ENCODE measurements at regions not wholly inside any gene's neighbourhood (a gene's known extent, or its start where the extent isn't known, plus 50 kb on each side); places are given as distances from the start of the nearest gene placed in this dataset.
A peak's percentile ranks its signal among the peaks of the same experiment; 100 is the strongest.
"Not testable (repeated sequence)": the region's sequence is repeated elsewhere in the genome, so short reads cannot be mapped to it uniquely, and the experiment has no call there.

DNA sequence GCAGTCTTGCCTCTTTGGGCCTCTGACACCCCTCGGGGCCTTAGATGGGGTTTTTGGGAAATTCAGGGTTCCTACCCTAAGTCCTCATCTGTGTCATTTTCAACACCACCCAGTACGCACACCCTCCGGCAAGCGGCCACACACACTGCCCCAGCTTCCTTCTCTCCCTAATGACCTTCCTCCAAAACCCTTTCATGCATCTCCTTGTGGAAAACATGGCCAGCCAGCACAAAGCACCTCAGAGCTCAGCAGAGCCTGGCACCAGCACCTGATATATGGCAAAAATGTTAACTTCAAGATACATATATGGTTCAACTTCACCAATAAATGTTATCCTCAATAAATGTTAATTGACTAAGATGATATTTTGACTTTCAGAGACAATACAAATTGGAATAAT lies 59.3 kb upstream of the GPR31 start:
- H3K27me3 ChIP-seq (ENCODE audit: insufficient read depth); H3K79me2 ChIP-seq (ENCODE audit: insufficient read depth); H3K4me1 ChIP-seq (ENCODE audit: control insufficient read depth in 1 of 2, insufficient read depth in 2 of 2, low read depth in 1 of 2, low read length in 1 of 2); H3F3A ChIP-seq (replicated peaks; ENCODE audit: insufficient read depth); H2AFZ ChIP-seq (ENCODE audit: low read depth); H3K27ac ChIP-seq (ENCODE audit: low read depth in 2 of 2, low read length in 1 of 2); H3K9ac ChIP-seq; H3K36me3 ChIP-seq (replicated peaks in 1 of 2; ENCODE audit: control insufficient read depth in 1 of 2, insufficient read depth in 2 of 2, low read length in 1 of 2); H4K20me1 ChIP-seq (ENCODE audit: insufficient read depth); H3K4me3 ChIP-seq (ENCODE audit: low read depth in 2 of 2, low read length in 1 of 2); H3K9me3 ChIP-seq; POLR2A ChIA-PET; H3K4me2 ChIP-seq; DNase-seq; H3K9me2 ChIP-seq: not testable (repeated sequence)
- CTCF ChIA-PET, result interaction anchor here (1.1 to 6.1 kb wide), 2 partner anchors 72 to 135 kb away, joined by 3 to 26 read pairs; no protein-coding TSS in a partner anchor
- 87% methylated on average over 4 of the region's 4 CpGs for WGBS (ENCODE audit: low lambda C conversion rate)

DNA sequence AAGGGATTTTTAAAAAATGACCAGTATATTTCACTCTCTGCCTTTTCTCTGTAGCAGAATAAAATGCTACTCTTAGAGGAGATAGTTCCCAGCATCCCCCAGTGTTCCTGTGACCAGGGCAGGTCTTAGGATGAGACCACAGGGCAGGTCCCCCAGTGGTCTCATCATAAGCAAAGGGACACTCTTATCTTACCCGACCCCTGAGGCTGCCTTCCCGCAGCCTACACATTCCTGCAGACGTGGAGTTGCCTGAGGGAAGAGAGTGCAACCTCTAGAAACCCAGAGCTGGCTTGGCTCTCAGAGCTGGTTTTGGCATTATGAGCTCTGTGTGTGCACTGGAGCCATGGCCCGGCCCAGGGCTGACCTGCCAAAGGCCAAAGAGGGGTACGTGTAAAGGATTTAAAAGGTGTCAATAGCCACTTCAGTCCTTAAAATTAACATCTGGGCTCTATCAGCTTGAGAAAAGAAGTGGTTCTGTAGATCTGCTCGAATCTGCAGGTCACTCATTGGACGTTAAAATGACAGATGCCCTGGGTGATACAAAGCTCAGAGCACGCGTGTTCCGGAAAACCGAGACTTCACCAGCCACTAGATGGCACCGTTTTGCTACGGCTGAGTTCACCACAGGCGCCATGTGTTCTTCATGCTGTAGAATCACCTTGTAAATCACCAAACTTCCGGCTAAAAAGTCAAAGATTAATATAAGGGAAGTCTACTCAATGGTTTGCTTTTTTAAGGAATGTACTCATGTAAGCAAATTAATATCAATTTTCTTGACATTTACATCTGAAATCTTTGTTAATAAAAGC lies 60.4 kb upstream of the GPR31 start:
- H2AFZ ChIP-seq (ENCODE audit: low read depth); H3K4me1 ChIP-seq (ENCODE audit: control insufficient read depth in 1 of 2, insufficient read depth in 2 of 2, low read depth in 1 of 2, low read length in 1 of 2); H3K9ac ChIP-seq; H3K4me3 ChIP-seq (ENCODE audit: low read depth in 2 of 2, low read length in 1 of 2); H3K79me2 ChIP-seq (ENCODE audit: insufficient read depth); POLR2A ChIA-PET; DNase-seq; H3K9me3 ChIP-seq; H3K9me2 ChIP-seq; H3K4me2 ChIP-seq; H4K20me1 ChIP-seq (ENCODE audit: insufficient read depth); H3K27ac ChIP-seq (ENCODE audit: low read depth in 2 of 2, low read length in 1 of 2); H3K36me3 ChIP-seq (replicated peaks in 1 of 2; ENCODE audit: control insufficient read depth in 1 of 2, insufficient read depth in 2 of 2, low read length in 1 of 2); H3F3A ChIP-seq (replicated peaks; ENCODE audit: insufficient read depth); H3K27me3 ChIP-seq (ENCODE audit: insufficient read depth): not testable (repeated sequence)
- TF ChIP-seq, protein P1, sequence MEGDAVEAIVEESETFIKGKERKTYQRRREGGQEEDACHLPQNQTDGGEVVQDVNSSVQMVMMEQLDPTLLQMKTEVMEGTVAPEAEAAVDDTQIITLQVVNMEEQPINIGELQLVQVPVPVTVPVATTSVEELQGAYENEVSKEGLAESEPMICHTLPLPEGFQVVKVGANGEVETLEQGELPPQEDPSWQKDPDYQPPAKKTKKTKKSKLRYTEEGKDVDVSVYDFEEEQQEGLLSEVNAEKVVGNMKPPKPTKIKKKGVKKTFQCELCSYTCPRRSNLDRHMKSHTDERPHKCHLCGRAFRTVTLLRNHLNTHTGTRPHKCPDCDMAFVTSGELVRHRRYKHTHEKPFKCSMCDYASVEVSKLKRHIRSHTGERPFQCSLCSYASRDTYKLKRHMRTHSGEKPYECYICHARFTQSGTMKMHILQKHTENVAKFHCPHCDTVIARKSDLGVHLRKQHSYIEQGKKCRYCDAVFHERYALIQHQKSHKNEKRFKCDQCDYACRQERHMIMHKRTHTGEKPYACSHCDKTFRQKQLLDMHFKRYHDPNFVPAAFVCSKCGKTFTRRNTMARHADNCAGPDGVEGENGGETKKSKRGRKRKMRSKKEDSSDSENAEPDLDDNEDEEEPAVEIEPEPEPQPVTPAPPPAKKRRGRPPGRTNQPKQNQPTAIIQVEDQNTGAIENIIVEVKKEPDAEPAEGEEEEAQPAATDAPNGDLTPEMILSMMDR (IDR thresholded peaks at IDR 0.05), result peak; percentile 37; the same call in 1 of the 2 replicates
- TF ChIP-seq RAD21 (IDR thresholded peaks at IDR 0.05; ENCODE audit: low read length), result peak; percentile 24; the same call in 1 of the 2 replicates
- CTCF ChIA-PET, result interaction anchor here (0.6 to 6.1 kb wide), 7 partner anchors 11 to 133 kb away, joined by 3 to 26 read pairs (median 3); no protein-coding TSS in a partner anchor
- 25% methylated on average over 7 of the region's 15 CpGs for WGBS (ENCODE audit: low lambda C conversion rate)

DNA sequence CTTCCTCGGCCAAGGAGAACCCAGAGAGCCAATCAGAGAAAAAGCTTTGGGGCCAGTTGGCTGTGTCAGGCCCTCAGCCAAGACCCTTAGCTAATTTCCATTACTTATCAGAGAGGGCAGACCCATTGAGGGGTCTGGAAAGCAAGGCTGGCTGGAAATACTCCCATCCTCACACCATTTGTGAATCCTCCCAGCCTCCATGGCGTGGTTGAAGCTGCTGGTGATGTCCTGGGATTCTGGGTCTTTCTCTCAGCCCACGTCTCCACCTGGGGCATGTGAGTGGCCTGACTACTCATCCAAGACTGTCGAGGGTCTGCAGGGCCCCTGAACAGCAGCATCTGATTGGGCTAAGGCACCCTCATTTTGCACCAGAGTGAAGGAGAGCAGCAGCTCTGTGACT lies 61.3 kb upstream of the GPR31 start:
- H4K20me1 ChIP-seq (ENCODE audit: insufficient read depth); H3K27me3 ChIP-seq (ENCODE audit: insufficient read depth); H3K4me3 ChIP-seq (ENCODE audit: low read depth in 2 of 2, low read length in 1 of 2); H3K9me3 ChIP-seq; H3K4me1 ChIP-seq (ENCODE audit: control insufficient read depth in 1 of 2, insufficient read depth in 2 of 2, low read depth in 1 of 2, low read length in 1 of 2); H3K9ac ChIP-seq; H2AFZ ChIP-seq (ENCODE audit: low read depth); POLR2A ChIA-PET; DNase-seq; H3F3A ChIP-seq (replicated peaks; ENCODE audit: insufficient read depth); H3K27ac ChIP-seq (ENCODE audit: low read depth in 2 of 2, low read length in 1 of 2); H3K9me2 ChIP-seq; H3K36me3 ChIP-seq (replicated peaks in 1 of 2; ENCODE audit: control insufficient read depth in 1 of 2, insufficient read depth in 2 of 2, low read length in 1 of 2); H3K79me2 ChIP-seq (ENCODE audit: insufficient read depth); H3K4me2 ChIP-seq: not testable (repeated sequence)
- WGBS (ENCODE audit: low lambda C conversion rate), result 28% methylated on average over 3 of the region's 4 CpGs
- CTCF ChIA-PET, result interaction anchor here (0.6 to 6.1 kb wide), 7 partner anchors 51 to 657 kb away, joined by 3 to 26 read pairs (median 3); no protein-coding TSS in a partner anchor

All from SK-N-SH (cell line).